ENCODE measurements at regions not wholly inside any gene's neighbourhood (a gene's known extent, or its start where the extent isn't known, plus 50 kb on each side); places are given as distances from the start of the nearest gene placed in this dataset.

DNA sequence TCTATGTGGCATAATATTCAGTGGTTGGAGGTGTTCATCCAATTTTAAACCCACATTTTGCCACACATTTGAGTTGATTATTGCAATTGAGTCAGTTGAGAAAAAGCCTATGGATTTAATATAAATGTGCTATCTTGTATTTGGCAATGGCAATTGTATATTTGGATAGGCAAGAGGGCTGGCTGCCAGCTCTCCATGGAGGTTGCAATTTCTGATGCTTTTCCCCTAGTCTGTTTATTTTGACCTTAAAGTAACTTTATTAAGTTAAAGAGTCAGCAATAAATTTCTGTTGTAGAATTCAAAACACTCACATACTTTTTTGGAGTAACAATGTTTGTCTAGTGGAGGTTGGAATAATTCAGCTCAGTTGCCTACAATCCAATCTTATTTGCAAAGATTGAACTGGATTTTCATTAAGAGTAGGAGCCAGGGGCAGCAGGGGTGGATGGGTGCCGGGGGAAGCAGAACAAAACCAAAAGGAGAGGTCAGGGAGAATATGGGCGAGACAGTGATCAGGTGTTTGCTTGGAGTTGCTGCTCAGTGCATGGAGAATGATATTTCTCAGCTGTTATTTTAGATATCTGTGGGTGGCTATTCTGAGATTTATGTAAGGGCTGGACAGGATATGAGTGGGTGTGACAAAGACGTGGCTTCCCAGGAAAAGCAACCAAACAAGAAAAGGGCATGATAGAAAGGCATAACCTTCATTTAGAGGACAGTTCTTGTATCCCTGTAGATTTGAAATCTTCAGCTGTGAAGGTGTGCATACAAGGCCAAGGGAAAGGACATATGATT lies 163.0 kb downstream of the HDGFL1 start:
- DNase-seq (no peak), ATAC-seq (replicated peaks in 1 of 2) (no peak)
- Mint-ChIP-seq H3K27me3 (ENCODE audit: low read depth) (no peaks in the 10 kb centered on the region), H3K4me3 (no peak overlapping the region), H3K36me3 (ENCODE audit: insufficient read depth in 2 of 2) (no peaks in the 10 kb centered on the region), H3K9me3 (no peaks in the 10 kb centered on the region), H3K4me1 (ENCODE audit: low read depth) (no peaks in the 10 kb centered on the region), H3K27ac (no peak overlapping the region)

DNA sequence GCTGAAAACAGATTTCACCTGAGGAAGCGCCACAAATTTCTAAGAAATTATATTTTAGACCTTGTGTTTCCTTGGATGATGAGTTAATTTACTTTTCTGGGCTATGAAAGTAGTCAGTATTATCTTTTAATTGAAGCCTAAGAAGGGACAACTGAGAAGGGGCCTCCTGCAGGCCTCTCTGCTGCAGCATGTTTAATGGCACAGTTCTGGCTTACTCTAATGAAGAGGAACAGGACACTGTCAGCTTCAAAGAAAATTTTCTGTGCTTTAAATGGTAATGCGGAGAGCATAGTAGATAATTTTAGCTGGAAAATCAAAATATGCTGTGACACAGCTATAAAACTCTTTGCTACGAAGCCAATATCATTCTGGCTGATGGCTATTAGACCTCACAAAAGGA lies 167.4 kb downstream of the HDGFL1 start:
- Mint-ChIP-seq H3K9me3 (peaks cover 0 to 4% of the 10 kb centered on the region in 2 donors), H3K27ac (no peak overlapping the region), H3K4me3 (no peak overlapping the region), H3K27me3 (ENCODE audit: low read depth) (no peaks in the 10 kb centered on the region), H3K36me3 (ENCODE audit: insufficient read depth in 2 of 2) (no peaks in the 10 kb centered on the region), H3K4me1 (ENCODE audit: low read depth) (no peaks in the 10 kb centered on the region)
- no peak for ATAC-seq (replicated peaks in 1 of 2)
- no peak for DNase-seq

DNA sequence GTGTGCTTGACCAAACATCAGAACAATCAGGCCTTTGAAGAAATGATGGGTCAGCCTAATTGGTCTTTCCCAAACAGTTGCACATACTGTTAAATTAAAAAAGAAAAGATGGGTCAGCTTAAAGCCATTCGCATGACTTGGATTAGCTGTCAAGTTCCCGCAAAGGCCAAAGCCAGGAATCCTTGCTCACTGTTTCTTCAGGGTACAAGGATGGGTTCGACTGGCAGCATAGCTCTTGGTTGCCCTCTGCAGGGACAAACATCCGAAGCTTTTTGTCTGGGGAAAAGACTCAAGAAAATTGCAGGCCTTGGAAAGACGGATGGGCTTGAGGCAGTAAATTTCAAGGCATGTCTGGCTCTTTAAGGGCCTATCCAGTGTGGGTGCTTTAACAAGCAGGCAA lies 168.0 kb downstream of the HDGFL1 start:
- no peak for DNase-seq
- no peaks in the 10 kb centered on the region for H3K27me3 Mint-ChIP-seq (ENCODE audit: low read depth)

DNA sequence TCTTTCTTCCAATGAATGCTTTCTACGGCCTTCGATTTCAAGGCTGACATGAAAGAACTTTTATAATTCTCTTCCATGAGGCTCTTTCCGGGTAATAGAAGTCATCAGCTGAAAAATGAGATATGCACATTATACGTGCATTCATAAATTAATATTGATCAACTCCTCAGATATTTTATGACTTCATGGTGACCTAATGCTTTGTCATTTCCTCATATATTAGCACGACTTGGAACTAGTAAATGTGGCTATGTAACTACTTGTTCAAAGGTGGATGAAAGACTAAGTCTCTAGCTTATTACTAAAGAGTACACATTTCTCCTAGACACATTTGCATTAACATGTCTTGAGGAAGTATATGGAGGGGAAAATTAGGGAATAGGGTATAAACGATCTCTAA lies 168.8 kb downstream of the HDGFL1 start:
- Mint-ChIP-seq H3K27ac (no peak overlapping the region), H3K9me3 (peaks cover 2 to 10% of the 10 kb centered on the region in 2 donors), H3K27me3 (ENCODE audit: low read depth) (no peaks in the 10 kb centered on the region), H3K36me3 (ENCODE audit: insufficient read depth in 2 of 2) (no peaks in the 10 kb centered on the region), H3K4me1 (ENCODE audit: low read depth) (no peaks in the 10 kb centered on the region), H3K4me3 (no peak overlapping the region)
- DNase-seq, result no peak
- ATAC-seq (replicated peaks in 1 of 2), result no peak

More for the DNA sequence above, 168.0 kb downstream of the HDGFL1 start:
- no peak overlapping the region for H3K4me3 Mint-ChIP-seq
- H3K27ac Mint-ChIP-seq, result no peak overlapping the region
- H3K36me3 Mint-ChIP-seq (ENCODE audit: insufficient read depth in 2 of 2), result no peaks in the 10 kb centered on the region
- no peaks in the 10 kb centered on the region for H3K4me1 Mint-ChIP-seq (ENCODE audit: low read depth)
- peaks cover 0 to 6% of the 10 kb centered on the region in 2 donors for H3K9me3 Mint-ChIP-seq
- no peak for ATAC-seq (replicated peaks in 1 of 2)

DNA sequence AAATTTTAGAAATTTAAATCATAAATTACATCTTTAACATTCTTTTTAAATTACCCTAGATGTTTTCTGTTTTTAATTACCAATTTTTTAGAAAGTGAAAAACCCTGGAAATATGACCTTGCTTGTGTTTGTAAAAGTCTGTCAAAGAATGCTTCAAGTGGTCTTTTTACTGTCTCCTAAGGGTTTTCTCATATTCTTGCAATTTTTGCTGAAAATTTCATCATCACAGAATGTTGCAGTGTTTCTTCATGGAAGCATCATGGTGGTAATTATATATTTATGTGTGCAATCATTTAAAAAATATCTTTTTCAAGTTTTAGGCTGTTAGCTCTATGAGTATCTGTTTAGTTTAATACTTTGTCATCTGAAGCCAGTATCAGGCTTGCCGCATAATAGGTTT lies 178.2 kb downstream of the HDGFL1 start:
- H3K27me3 Mint-ChIP-seq (ENCODE audit: low read depth), result no peaks in the 10 kb centered on the region
- H3K4me1 Mint-ChIP-seq (ENCODE audit: low read depth), result no peaks in the 10 kb centered on the region
- H3K4me3 Mint-ChIP-seq, result no peak overlapping the region
- DNase-seq (no peak), ATAC-seq (replicated peaks in 1 of 2) (no peak)
- H3K27ac Mint-ChIP-seq, result no peak overlapping the region
- no peaks in the 10 kb centered on the region for H3K36me3 Mint-ChIP-seq (ENCODE audit: insufficient read depth in 2 of 2)
- H3K9me3 Mint-ChIP-seq, result peaks cover 1 to 3% of the 10 kb centered on the region in 2 donors

DNA sequence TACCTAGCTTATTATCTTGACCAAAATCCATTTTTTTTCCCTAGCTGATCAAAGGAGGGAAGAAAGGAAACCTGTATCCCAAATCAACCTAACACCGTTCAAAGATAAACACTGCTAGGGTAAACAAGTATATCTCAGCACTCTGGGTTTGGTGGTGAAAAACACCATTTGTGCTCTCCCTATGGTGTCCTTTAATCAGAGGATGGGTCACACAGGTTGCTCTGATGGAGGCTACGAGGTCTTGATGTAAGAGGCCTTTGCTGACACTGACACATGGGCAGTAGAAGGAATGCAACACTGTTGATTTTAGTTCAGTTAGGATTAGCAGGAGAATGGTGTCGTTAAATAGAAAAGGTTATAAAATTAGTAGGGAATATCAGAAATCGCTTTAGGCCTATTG lies 179.3 kb downstream of the HDGFL1 start:
- ATAC-seq (replicated peaks in 1 of 2), result no peak
- DNase-seq, result no peak
- H3K36me3 Mint-ChIP-seq (ENCODE audit: insufficient read depth in 2 of 2), result no peaks in the 10 kb centered on the region
- no peaks in the 10 kb centered on the region for H3K4me1 Mint-ChIP-seq (ENCODE audit: low read depth)
- H3K27me3 Mint-ChIP-seq (ENCODE audit: low read depth), result no peaks in the 10 kb centered on the region
- H3K27ac Mint-ChIP-seq, result no peak overlapping the region
- H3K4me3 Mint-ChIP-seq, result no peak overlapping the region
- peaks cover 0 to 1% of the 10 kb centered on the region in 2 donors for H3K9me3 Mint-ChIP-seq

DNA sequence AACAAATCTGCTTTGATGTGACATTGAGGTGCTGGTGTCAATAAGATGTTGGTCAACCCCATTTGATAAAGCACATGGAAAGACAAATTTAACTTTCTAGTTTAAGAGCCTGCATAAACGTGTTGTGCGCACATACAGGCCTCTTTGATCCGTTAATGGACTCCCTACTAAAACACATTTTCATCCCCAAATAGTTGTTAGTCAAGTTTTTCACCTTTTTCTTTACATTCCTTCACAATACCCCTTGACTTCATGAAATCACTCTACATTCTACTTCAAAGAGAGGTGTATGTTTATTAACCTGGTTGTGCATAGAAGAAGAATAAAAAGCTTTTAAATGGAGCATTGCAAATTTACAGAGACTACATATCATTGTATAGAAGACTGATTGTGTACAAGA lies 180.3 kb downstream of the HDGFL1 start:
- no peak overlapping the region for H3K4me3 Mint-ChIP-seq
- ATAC-seq (replicated peaks in 1 of 2), result no peak
- H3K27ac Mint-ChIP-seq, result no peak overlapping the region
- no peaks in the 10 kb centered on the region for H3K4me1 Mint-ChIP-seq (ENCODE audit: low read depth)
- H3K36me3 Mint-ChIP-seq (ENCODE audit: insufficient read depth in 2 of 2), result no peaks in the 10 kb centered on the region
- peaks cover 0 to 1% of the 10 kb centered on the region in 2 donors for H3K9me3 Mint-ChIP-seq
- H3K27me3 Mint-ChIP-seq (ENCODE audit: low read depth), result no peaks in the 10 kb centered on the region
- DNase-seq, result no peak

DNA sequence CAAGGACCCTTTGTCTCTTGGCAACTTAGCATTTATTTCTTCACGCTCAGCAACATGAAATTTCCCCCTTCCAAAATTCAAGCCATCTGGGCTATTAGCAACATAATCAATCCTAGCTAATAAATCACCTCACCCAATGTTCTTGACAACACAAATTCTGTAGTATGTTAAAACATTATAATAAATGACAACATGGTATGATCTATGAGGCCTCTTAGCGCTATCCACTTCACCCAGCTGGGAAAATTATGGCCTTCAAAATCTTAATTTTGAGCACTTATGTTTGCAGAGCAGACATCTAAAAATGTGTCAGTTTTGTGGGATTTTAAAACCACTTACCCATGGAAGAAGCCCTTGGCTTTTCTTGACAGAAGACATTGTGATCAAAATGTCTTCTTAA lies 181.9 kb downstream of the HDGFL1 start:
- Mint-ChIP-seq H3K4me3 (no peak overlapping the region), H3K27me3 (ENCODE audit: low read depth) (no peaks in the 10 kb centered on the region), H3K4me1 (ENCODE audit: low read depth) (no peaks in the 10 kb centered on the region), H3K27ac (no peak overlapping the region), H3K36me3 (ENCODE audit: insufficient read depth in 2 of 2) (no peaks in the 10 kb centered on the region), H3K9me3 (peaks cover 0 to 1% of the 10 kb centered on the region in 2 donors)
- DNase-seq, result no peak
- ATAC-seq (replicated peaks in 1 of 2), result no peak

DNA sequence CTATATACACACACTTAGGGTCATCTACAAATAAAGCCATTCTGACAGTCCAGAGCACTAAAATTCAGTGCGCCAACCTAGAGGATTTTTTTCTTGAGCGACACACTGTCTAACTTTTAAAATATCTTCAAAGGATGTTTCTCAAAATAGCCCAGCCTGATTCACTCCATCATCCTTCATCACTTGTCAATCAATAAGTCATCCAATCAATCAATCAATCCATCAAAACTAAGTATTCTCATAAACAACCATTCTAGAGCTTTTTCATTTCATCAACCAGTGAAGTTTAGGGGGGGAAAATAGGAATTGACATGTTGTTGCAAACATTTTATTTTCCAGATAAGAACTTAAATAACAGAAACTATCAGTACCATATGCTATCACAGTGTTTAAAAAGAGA lies 183.2 kb downstream of the HDGFL1 start:
- no peaks in the 10 kb centered on the region for H3K9me3 Mint-ChIP-seq
- no peaks in the 10 kb centered on the region for H3K4me1 Mint-ChIP-seq (ENCODE audit: low read depth)
- H3K36me3 Mint-ChIP-seq (ENCODE audit: insufficient read depth in 2 of 2), result no peaks in the 10 kb centered on the region
- H3K27me3 Mint-ChIP-seq (ENCODE audit: low read depth), result no peaks in the 10 kb centered on the region
- no peak overlapping the region for H3K4me3 Mint-ChIP-seq
- DNase-seq (no peak), ATAC-seq (replicated peaks in 1 of 2) (no peak)
- H3K27ac Mint-ChIP-seq, result no peak overlapping the region

DNA sequence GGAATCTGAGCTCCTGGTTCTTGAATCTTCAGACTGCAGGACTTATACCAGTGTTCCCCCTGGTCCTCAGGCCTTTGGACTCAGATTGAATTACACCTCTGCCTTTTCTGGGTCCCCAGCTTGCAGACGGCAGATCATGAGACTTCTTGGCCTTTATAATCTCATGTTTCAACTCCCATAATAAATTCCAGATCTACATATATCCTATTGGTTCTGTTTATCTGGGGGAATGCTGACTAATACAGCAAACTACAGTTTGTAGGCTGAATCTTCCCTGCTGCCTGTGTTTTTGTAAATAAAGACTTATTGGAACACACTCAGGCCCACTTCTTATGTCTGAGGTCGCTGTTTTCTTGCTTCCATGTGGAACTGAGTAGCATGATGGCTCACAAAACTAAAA lies 184.7 kb downstream of the HDGFL1 start:
- no peaks in the 10 kb centered on the region for H3K4me1 Mint-ChIP-seq (ENCODE audit: low read depth)
- no peak for ATAC-seq (replicated peaks in 1 of 2)
- no peak overlapping the region for H3K4me3 Mint-ChIP-seq
- no peak overlapping the region for H3K27ac Mint-ChIP-seq
- H3K27me3 Mint-ChIP-seq (ENCODE audit: low read depth), result no peaks in the 10 kb centered on the region
- no peaks in the 10 kb centered on the region for H3K36me3 Mint-ChIP-seq (ENCODE audit: insufficient read depth in 2 of 2)
- no peak for DNase-seq
- no peaks in the 10 kb centered on the region for H3K9me3 Mint-ChIP-seq

DNA sequence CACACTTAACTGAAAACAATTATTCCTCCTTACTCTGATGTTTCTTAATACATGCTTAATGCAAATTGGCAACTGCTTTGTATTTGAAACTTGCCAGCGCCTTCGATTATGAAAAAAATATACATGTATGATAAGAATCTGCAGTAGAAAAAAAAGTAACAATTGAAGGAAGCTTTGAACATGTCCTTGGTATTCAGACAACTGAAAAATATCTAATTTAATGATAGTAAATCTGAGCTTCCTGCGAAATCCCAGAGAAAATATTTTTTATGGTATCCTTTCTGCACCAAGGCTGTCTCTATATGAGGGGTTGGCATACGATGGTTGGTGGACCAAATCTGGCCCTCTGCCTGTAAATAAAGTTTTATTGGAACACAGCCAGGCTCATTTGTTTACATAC lies 186.2 kb downstream of the HDGFL1 start:
- Mint-ChIP-seq H3K4me1 (ENCODE audit: low read depth) (no peaks in the 10 kb centered on the region), H3K27ac (no peak overlapping the region), H3K27me3 (ENCODE audit: low read depth) (no peaks in the 10 kb centered on the region), H3K4me3 (no peak overlapping the region), H3K36me3 (ENCODE audit: insufficient read depth in 2 of 2) (no peaks in the 10 kb centered on the region), H3K9me3 (peaks cover 0 to 2% of the 10 kb centered on the region in 2 donors)
- ATAC-seq (replicated peaks in 1 of 2) (no peak), DNase-seq (no peak)

DNA sequence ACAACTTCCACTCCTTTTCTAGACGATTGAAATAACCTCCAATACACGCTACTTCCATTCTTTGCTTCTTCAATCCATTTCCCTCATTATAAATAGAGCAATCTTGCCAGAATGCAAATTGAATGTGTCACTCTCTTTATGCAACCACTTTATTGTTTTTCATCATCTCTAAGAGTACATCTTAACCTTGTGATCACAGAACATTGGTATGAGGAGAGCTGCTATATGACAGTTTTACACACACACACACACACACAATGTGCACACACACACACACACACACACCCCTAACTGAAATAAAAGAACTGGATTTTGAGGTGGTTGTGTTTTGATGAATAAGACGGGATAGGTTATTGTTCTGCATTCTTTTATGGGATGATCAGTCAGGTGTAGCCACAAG lies 187.0 kb downstream of the HDGFL1 start:
- DNase-seq (no peak), ATAC-seq (replicated peaks in 1 of 2) (no peak)
- Mint-ChIP-seq H3K27me3 (ENCODE audit: low read depth) (no peaks in the 10 kb centered on the region), H3K27ac (no peak overlapping the region), H3K4me3 (no peak overlapping the region), H3K4me1 (ENCODE audit: low read depth) (no peaks in the 10 kb centered on the region), H3K9me3 (peaks cover 0 to 2% of the 10 kb centered on the region in 2 donors), H3K36me3 (ENCODE audit: insufficient read depth in 2 of 2) (no peaks in the 10 kb centered on the region)

DNA sequence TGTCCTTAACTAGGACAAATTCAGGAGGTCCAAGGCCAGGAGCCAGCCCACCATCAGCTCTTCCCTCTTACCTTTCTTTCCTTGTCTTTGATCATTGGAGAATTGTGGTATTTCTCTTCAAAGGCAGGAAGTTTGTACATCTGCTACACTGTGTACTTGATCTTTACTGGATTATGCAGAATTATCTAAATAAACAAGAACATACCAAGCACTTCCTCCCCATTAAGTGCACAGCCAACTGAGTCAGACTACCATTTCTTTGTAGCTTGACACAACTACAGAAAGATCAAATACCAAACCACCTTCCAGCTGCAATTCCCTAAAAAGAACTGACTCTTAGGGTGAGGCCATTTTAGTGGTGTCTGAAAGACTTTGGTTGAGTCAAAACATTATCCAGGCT lies 195.1 kb downstream of the HDGFL1 start:
- no peak for ATAC-seq (replicated peaks in 1 of 2)
- H3K4me3 Mint-ChIP-seq, result no peak overlapping the region
- H3K36me3 Mint-ChIP-seq (ENCODE audit: insufficient read depth in 2 of 2), result no peaks in the 10 kb centered on the region
- H3K27me3 Mint-ChIP-seq (ENCODE audit: low read depth), result no peaks in the 10 kb centered on the region
- H3K27ac Mint-ChIP-seq, result no peak overlapping the region
- peaks cover 0 to 5% of the 10 kb centered on the region in 2 donors for H3K9me3 Mint-ChIP-seq
- no peak for DNase-seq
- H3K4me1 Mint-ChIP-seq (ENCODE audit: low read depth), result no peaks in the 10 kb centered on the region

DNA sequence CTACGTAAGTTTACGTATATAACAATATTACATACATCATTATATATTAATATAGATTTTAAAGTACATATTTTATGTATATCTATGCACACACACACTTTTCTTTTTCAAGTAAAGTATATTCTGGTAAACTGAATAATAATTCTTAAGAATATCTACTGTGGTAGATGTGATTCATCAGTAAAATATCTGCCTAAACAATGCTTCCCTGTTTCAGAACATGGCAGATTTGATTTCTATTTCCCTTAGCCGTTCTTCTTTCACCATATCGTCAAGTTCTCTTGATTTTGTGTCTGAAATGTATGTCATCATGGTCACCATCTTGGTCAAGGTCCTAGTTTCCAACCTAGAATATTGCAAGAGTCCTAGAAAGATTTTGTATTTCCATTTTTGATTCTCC lies 195.6 kb downstream of the HDGFL1 start:
- Mint-ChIP-seq H3K4me1 (ENCODE audit: low read depth) (no peaks in the 10 kb centered on the region), H3K4me3 (no peak overlapping the region), H3K36me3 (ENCODE audit: insufficient read depth in 2 of 2) (no peaks in the 10 kb centered on the region), H3K27ac (no peak overlapping the region), H3K27me3 (ENCODE audit: low read depth) (no peaks in the 10 kb centered on the region), H3K9me3 (peaks cover 0 to 5% of the 10 kb centered on the region in 2 donors)
- ATAC-seq (replicated peaks in 1 of 2) (no peak), DNase-seq (no peak)

Measured in activated T-cell treated with anti-CD3 and anti-CD28 coated beads, Interleukin-2, amount 50 U/mL, for 72 hours (primary cell).